HUES64 (cell line): ENCODE measurements at regions not wholly inside any gene's neighbourhood (a gene's known extent, or its start where the extent isn't known, plus 50 kb on each side); places are given as distances from the start of the nearest gene placed in this dataset.

Experiments
- H3K27ac ChIP-seq: 2 replicates; pipeline ENCODE4 v1.7.0; 2013; ENCODE audit warnings: low read depth, low read length, inconsistent platforms
- H3K27me3 ChIP-seq: 2 replicates; pipeline ENCODE4 v1.6.1; 2013; ENCODE audit warnings: mild to moderate bottlenecking, low read length; ENCODE audit not compliant: insufficient read depth
- H3K36me3 ChIP-seq: 2 replicates; pipeline ENCODE4 v1.6.1; 2013; ENCODE audit warnings: mild to moderate bottlenecking, low read length; ENCODE audit not compliant: insufficient read depth
- H3K4me1 ChIP-seq: 2 replicates; pipeline ENCODE4 v1.6.1; 2013; ENCODE audit warnings: mild to moderate bottlenecking, low read length, moderate library complexity; ENCODE audit not compliant: insufficient read depth
- H3K4me3 ChIP-seq: 2 replicates; pipeline ENCODE4 v1.5.1; 2013; ENCODE audit warnings: mild to moderate bottlenecking, low read length, moderate library complexity
- H3K9ac ChIP-seq: 2 replicates; pipeline ENCODE4 v1.6.1; 2013; ENCODE audit warnings: mild to moderate bottlenecking, low read depth, low read length
- H3K9me3 ChIP-seq: 2 replicates; pipeline ENCODE4 v1.6.1; 2013; ENCODE audit warnings: low read depth, low read length; ENCODE audit not compliant: insufficient read depth
- WGBS: fragments of 150-250, 120-280 bp; methylation state at CpG from one replicate; pipeline ENCODE4 v1.1.7; 2013; ENCODE audit warnings: missing lambda C conversion rate; 5-methylcytosine and 5-hydroxymethylcytosine counted together

DNA sequence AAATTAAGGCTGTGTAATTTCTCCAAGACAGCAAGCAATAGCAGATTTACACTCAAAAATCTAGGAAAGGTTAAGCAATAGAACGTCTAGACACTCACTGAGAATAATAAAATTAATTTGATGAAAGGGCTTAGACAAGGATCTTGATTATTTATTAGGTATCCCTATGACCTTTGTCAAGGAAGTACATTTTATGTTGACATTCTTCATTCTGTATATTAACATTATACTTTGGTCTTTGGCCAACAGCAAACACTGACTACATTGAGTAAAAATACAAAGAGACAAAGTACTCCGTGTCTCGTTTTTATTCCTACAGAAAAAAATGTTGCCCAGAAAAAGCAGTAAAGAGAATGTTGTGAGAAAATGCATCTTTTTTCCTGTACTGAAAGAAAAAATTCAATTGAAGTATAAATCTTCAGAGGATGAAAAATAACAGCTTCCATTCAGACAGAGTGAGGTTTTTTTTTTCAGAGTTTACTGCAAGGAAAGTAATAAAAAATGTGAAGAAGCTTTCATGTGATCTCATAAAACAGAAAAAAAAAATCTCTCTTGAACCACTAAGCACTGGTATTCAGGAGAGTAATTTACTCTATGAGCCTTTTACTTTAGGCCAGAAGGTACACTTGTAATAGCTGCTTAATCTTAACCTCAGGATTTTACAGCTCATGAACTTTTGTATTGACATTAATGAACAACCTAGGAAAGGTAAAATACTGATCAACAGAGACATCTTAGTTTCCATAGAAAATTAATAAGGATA is 605.0 kb downstream of the FSCB start:
- Histone ChIP-seq H3K27me3 (no peaks in the 10 kb centered on the region), H3K9ac (no peak overlapping the region), H3K36me3 (no peaks in the 10 kb centered on the region), H3K9me3 (no peaks in the 10 kb centered on the region), H3K27ac (no peak overlapping the region), H3K4me1 (no peaks in the 10 kb centered on the region), H3K4me3 (no peak overlapping the region)
- 93% methylated on average over 3 of the region's 3 CpGs for WGBS

DNA sequence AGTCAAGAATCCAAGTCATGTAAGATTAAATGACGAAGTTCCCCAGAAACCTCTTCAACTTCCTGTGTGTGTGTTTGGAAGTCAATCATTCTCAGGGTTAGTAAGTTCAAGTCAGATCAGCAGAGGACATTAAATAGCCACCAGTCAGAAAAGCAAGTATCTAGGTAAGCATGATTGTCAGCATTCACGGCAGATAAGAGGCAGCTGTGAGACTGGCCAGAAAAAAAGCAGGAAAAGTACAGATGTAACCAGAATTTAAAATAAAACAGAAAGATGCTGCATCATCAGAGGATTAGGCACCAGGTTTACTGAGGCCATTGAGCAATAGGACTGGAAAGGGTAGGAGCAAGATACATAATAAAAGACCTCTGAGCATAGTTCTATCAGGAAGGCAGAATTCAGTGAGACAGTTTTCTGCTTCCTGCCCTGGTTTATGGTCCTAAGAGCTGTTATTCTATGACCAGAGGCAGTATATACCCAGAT is 606.9 kb downstream of the FSCB start:
- 97% methylated on average over 2 of the region's 2 CpGs for WGBS
- Histone ChIP-seq H3K9me3 (no peaks in the 10 kb centered on the region), H3K9ac (no peak overlapping the region), H3K36me3 (no peaks in the 10 kb centered on the region), H3K4me1 (no peaks in the 10 kb centered on the region), H3K4me3 (no peak overlapping the region), H3K27me3 (no peaks in the 10 kb centered on the region), H3K27ac (no peak overlapping the region)

DNA sequence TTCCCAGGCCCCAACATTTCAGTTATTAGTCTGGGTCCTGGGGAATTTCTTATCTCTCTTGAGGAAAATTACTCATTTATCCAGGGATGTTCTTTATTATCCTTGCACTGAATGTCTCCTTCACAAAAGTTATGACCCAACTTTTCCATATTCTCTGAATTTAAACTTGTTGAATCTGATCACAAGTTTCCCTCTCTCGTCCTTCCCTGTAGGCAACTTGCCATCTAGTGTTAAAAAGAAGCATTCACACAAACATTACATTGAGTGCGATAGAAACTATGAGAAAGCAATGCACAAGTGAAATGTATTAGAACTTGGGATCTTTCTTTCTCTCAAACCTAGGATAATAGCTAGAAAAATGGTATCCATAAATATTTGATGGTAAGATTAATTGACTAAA is 608.4 kb downstream of the FSCB start:
- 86% methylated on average over 1 of the region's 2 CpGs for WGBS
- H3K4me3 ChIP-seq, result no peak overlapping the region
- no peaks in the 10 kb centered on the region for H3K36me3 ChIP-seq

DNA sequence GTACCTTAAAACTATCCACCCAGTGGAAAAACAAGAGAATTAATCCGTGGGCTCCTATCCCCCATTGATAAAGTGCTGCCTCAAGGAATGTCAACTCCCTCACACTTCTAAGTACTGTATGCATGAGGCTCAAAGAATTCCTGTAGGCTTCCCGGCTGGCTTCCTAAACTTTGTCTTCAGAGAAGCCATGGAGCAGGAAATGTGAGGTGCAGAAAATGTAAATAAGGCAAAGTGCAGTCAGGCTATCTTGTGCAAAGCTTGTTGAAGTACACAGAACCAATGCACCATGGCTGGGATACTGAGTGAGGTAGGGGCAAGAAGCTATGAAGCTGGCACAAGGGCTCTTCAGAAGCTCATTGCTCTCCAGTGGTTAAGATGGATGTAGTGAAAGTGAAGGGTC is 611.0 kb downstream of the FSCB start:
- no peaks in the 10 kb centered on the region for H3K9me3 ChIP-seq
- H3K36me3 ChIP-seq, result no peaks in the 10 kb centered on the region
- H3K4me3 ChIP-seq, result no peak overlapping the region
- WGBS, result 73% methylated on average over 2 of the region's 2 CpGs
- no peak overlapping the region for H3K9ac ChIP-seq
- no peaks in the 10 kb centered on the region for H3K27me3 ChIP-seq
- no peak overlapping the region for H3K27ac ChIP-seq
- H3K4me1 ChIP-seq, result no peaks in the 10 kb centered on the region

More for the DNA sequence above, 608.4 kb downstream of the FSCB start:
- no peak overlapping the region for H3K9ac ChIP-seq
- H3K4me1 ChIP-seq, result no peaks in the 10 kb centered on the region
- H3K9me3 ChIP-seq, result no peaks in the 10 kb centered on the region
- H3K27ac ChIP-seq, result no peak overlapping the region
- no peaks in the 10 kb centered on the region for H3K27me3 ChIP-seq

DNA sequence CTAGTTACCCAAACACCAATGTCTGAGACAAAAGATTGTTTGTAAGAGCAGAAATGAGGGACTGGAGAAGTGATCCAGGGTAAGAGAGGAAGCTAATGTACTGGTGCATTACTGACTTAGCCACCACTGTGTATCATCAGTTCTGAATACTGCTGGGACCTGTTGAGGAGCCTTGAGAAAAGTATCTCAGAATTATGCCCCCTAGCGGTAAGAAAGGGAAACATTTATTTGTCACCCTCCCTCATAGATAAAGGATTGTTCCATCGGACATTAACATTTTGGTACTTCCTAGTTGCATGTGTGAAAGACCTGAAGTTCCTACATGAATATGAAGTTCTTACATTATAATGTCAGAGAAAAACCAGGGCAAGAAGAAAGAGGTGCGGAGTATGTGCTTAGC is 612.5 kb downstream of the FSCB start:
- WGBS, result 36% methylated on average over 2 of the region's 3 CpGs
- H3K27me3 ChIP-seq, result no peaks in the 10 kb centered on the region
- H3K27ac ChIP-seq, result no peak overlapping the region
- H3K36me3 ChIP-seq, result no peaks in the 10 kb centered on the region
- no peaks in the 10 kb centered on the region for H3K4me1 ChIP-seq
- H3K4me3 ChIP-seq, result no peak overlapping the region
- H3K9ac ChIP-seq, result no peak overlapping the region
- no peaks in the 10 kb centered on the region for H3K9me3 ChIP-seq

DNA sequence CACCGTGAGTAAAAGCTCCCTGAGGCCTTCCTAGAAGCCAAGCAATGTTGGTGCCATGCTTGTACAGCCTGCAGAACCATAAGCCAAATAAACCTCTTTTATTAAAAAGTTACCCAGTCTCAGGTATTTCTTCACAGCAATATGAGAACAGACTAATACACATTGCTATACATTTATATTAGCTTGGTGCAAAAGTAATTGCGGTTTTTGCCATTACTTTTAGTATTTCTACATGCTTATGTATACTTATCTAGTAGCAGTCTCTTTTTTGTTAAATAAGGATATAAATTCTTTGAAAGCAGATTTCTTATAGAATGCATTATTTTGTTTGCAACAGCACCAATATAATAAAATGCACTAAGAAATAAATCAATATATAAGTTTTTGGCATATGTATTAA is 619.6 kb downstream of the FSCB start:
- WGBS, result 100% methylated on average over 1 of the region's 2 CpGs
- no peak overlapping the region for H3K27ac ChIP-seq

DNA sequence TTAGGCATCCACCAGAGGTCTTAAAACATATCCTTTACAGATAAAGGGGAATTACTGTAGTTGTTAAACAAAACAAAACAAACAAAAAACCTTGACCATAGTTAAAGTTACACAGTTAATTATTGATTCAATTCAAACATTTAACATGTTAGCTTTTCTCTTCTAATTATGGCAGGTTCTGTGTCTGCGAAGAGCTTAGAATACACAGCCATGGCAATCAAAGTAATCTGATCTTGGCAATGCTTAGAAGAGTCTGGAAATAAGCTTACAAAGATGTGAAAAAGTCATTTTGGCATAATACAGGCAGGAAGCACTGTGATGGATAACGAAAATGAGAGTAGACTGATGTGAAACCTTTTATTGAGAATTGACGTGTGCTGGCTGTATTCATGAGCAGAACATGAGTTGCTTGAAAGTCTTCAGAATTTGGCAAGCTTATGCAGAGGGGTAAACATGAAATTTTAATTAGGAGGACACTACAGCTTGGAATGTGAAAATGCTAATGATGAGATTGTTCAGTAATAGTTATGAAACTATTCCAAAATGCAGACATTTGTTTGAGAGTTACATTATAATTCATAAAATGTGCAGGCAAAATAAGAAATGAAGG is 629.6 kb downstream of the FSCB start:
- H3K4me3 ChIP-seq, result no peak overlapping the region
- no peak overlapping the region for H3K27ac ChIP-seq
- H3K9me3 ChIP-seq, result no peaks in the 10 kb centered on the region
- H3K27me3 ChIP-seq, result no peaks in the 10 kb centered on the region
- H3K9ac ChIP-seq, result no peak overlapping the region
- H3K36me3 ChIP-seq, result no peaks in the 10 kb centered on the region
- H3K4me1 ChIP-seq, result peaks cover 15% of the 10 kb centered on the region
- 93% methylated on average over 3 of the region's 3 CpGs for WGBS

More for the DNA sequence above, 619.6 kb downstream of the FSCB start:
- H3K9me3 ChIP-seq, result no peaks in the 10 kb centered on the region
- no peak overlapping the region for H3K9ac ChIP-seq
- H3K4me1 ChIP-seq, result no peaks in the 10 kb centered on the region
- H3K36me3 ChIP-seq, result no peaks in the 10 kb centered on the region
- no peak overlapping the region for H3K4me3 ChIP-seq
- H3K27me3 ChIP-seq, result no peaks in the 10 kb centered on the region

DNA sequence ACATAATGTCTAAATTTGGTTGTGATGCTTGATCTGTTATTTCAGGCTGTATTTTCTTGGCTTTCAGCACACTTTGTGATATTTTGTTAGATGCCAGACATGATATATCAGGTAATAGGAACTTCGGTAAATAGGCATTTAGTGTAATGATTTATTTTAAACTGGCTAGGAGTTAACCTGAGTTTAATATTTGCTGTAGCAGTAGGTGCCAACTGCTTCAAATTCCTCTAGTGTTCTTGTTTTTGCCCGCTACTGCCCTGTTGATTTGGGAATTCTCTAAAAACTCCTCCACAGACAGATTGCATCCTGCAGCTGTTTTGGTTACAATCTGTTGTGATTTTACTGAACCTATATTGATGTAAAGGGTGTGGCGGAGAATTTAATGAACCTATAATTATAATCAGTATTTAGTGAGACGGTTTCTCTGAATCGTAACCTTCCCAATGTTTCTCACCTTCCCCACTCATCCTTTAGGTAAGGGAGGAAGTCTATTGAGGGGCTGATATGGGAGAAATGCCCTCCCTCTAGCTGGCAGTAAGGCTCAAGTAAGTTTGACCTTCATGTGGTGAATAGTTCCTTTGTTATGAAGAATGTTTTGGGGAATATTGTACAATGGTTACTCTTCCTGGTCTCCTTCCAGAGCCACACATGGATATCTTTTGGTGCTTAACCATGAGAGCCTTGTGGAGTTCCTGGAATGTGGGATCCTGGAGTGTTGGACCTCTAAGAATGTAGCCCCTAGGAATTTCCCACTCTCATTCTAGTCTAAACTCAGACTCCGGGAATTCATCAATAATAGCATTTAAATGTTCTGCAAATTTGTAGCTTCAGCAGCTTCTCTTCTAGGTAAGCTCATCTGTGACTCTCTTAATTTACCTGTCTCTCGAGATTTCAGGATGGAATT is 634.1 kb downstream of the FSCB start:
- 90% methylated on average over 3 of the region's 7 CpGs for WGBS
- Histone ChIP-seq H3K9me3 (no peaks in the 10 kb centered on the region), H3K4me3 (no peak overlapping the region), H3K27ac (peak overlapping the region; percentile 75), H3K27me3 (no peaks in the 10 kb centered on the region), H3K36me3 (no peaks in the 10 kb centered on the region), H3K4me1 (peaks cover 26% of the 10 kb centered on the region), H3K9ac (peak overlapping the region; percentile 19; the same call in 1 of the 2 replicates)

DNA sequence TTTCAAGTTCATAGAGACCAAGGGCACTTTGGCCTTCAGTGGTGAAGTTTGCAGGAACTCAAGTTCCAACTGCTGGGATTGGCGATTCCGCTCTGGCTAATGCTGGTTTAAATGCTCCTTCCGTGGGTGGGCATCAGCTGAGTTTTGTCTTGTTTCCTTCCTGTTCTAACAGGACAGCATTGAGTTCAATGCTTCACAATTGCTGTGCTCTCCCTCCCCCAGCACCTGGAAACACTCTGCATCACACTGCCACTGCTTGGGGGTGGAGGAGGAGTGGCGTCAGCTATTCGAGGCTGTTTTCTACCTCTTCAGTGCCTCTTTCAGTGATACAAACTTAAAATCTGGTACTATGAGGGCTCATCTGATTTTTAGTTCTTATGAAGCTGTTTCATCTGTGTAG is 634.9 kb downstream of the FSCB start:
- H3K27me3 ChIP-seq, result no peaks in the 10 kb centered on the region
- no peaks in the 10 kb centered on the region for H3K36me3 ChIP-seq
- no peak overlapping the region for H3K4me3 ChIP-seq
- peaks cover 26% of the 10 kb centered on the region for H3K4me1 ChIP-seq
- peak overlapping the region; percentile 24; the same call in 1 of the 2 replicates for H3K9ac ChIP-seq
- peak overlapping the region; percentile 75 for H3K27ac ChIP-seq
- no peaks in the 10 kb centered on the region for H3K9me3 ChIP-seq
- WGBS, result 70% methylated on average over 5 of the region's 5 CpGs

DNA sequence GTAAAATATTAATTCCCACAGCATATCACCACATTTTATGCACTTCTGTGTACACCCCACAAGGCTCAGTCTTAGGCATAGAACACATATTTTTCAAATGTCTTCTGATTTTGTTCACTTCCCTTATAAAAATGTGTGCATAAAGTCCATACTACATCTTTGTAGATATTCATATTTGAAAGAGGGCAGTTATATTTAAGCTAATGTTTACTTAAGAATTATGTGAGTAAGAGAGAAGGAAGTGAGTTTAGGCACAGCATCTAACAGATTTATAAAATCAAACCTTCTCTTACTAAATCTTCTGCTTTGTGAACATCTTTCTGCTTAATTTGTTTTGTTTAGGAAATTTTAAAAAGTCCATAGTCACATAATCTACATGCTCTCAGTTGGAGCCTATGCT is 648.1 kb downstream of the FSCB start:
- no peak overlapping the region for H3K4me3 ChIP-seq
- H3K4me1 ChIP-seq, result 0 out of 2 replicates have a peak, but pooled peaks cover 6% of the 10 kb centered on the region
- no peaks in the 10 kb centered on the region for H3K36me3 ChIP-seq
- no peaks in the 10 kb centered on the region for H3K9me3 ChIP-seq
- H3K27me3 ChIP-seq, result no peaks in the 10 kb centered on the region
- H3K27ac ChIP-seq, result no peak overlapping the region
- no peak overlapping the region for H3K9ac ChIP-seq

DNA sequence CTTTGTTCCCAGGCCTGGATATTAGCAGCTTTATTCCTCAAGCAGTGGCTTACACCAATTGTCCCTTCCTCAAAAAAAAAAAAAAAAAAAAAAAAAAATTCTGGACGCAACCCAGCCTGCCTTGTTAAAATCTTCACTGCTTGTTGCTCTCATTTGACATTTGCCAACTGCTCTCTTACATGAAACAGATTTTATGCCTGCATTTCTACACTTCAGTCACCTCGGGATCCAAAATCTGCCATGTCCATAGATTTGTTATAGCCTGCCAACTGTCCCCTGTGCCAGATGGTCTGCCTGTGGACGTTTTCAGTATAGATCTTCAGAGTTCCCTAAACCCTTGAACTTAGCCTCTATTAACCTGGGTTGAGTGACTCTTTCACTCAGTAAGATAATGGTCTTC is 651.5 kb downstream of the FSCB start:
- Histone ChIP-seq H3K4me1 (0 out of 2 replicates have a peak, but pooled peaks cover 6% of the 10 kb centered on the region), H3K9ac (no peak overlapping the region)
- 93% methylated on average over 3 of the region's 3 CpGs for WGBS

More for the DNA sequence above, 651.5 kb downstream of the FSCB start:
- H3K4me3 ChIP-seq, result no peak overlapping the region
- H3K9me3 ChIP-seq, result no peaks in the 10 kb centered on the region
- H3K36me3 ChIP-seq, result no peaks in the 10 kb centered on the region
- no peak overlapping the region for H3K27ac ChIP-seq
- no peaks in the 10 kb centered on the region for H3K27me3 ChIP-seq
